GM18508 (cell line): ENCODE measurements at regions not wholly inside any gene's neighbourhood (a gene's known extent, or its start where the extent isn't known, plus 50 kb on each side); places are given as distances from the start of the nearest gene placed in this dataset.

ENCODE experiments used
- ATAC-seq: cut with Tn5 transposase; IDR thresholded peaks from one replicate; pipeline ENCODE4 v1.9.1; 2021; ENCODE audit warnings: moderate number of reproducible peaks; ENCODE audit not compliant: insufficient read depth, unreplicated experiment

- ATAC-seq, result no peak
Observed at GRCh38 chr11:56932572-56933220, 56.0 kb upstream of the OR5AK2 start.

GRCh38 chr11:56923116-56923515, 65.6 kb upstream of the OR5AK2 start:
- no peak for ATAC-seq

- ATAC-seq, result no peak
Observed at GRCh38 chr11:56922421-56922820, 66.3 kb upstream of the OR5AK2 start.

- ATAC-seq, result no peak
Observed at GRCh38 chr11:56917708-56918400, 70.9 kb upstream of the OR5AK2 start.

GRCh38 chr11:56916587-56916986, 72.1 kb upstream of the OR5AK2 start:
- no peak for ATAC-seq

- no peak for ATAC-seq
Observed at GRCh38 chr11:56916162-56916561, 72.6 kb upstream of the OR5AK2 start.

- ATAC-seq, result no peak
Observed at GRCh38 chr11:56911312-56911711, 77.4 kb upstream of the OR5AK2 start.

GRCh38 chr11:56910785-56911184, 77.9 kb upstream of the OR5AK2 start:
- ATAC-seq, result no peak

GRCh38 chr11:56910046-56910773, 78.5 kb upstream of the OR5AK2 start:
- no peak for ATAC-seq

GRCh38 chr11:56909563-56909962, 79.2 kb upstream of the OR5AK2 start:
- ATAC-seq, result no peak

- ATAC-seq, result no peak
Observed at GRCh38 chr11:56909080-56909479, 79.6 kb upstream of the OR5AK2 start.

GRCh38 chr11:56906683-56907148, 82.0 kb upstream of the OR5AK2 start:
- no peak for ATAC-seq

GRCh38 chr11:56905936-56906335, 82.8 kb upstream of the OR5AK2 start:
- no peak for ATAC-seq

GRCh38 chr11:56905442-56905841, 83.3 kb upstream of the OR5AK2 start:
- ATAC-seq, result no peak

- no peak for ATAC-seq
Observed at GRCh38 chr11:56898856-56899255, 89.9 kb upstream of the OR5AK2 start.

GRCh38 chr11:56890584-56891305, 98.0 kb upstream of the OR5AK2 start:
- no peak for ATAC-seq

- no peak for ATAC-seq
Observed at GRCh38 chr11:56889986-56890385, 98.7 kb upstream of the OR5AK2 start.

- ATAC-seq, result no peak
Observed at GRCh38 chr11:56887940-56888339, 100.8 kb upstream of the OR5AK2 start.

- no peak for ATAC-seq
Observed at GRCh38 chr11:56886455-56886854, 102.3 kb upstream of the OR5AK2 start.

GRCh38 chr11:56885854-56886253, 102.9 kb upstream of the OR5AK2 start:
- no peak for ATAC-seq

GRCh38 chr11:56885177-56885576, 103.5 kb upstream of the OR5AK2 start:
- ATAC-seq, result peak; percentile 81
